Breast epithelium (tissue), 3 donors: ENCODE measurements at regions not wholly inside any gene's neighbourhood (a gene's known extent, or its start where the extent isn't known, plus 50 kb on each side); places are given as distances from the start of the nearest gene placed in this dataset.

Source experiments
- CTCF ChIP-seq, 3 donors: fragments of 450-650 bp; IDR thresholded peaks; one replicate each; pipeline ENCODE4 v1.5.1; 2016 to 2017; ENCODE audit warnings: antibody characterized with exemption in 3 of 3, mild to moderate bottlenecking in 3 of 3, moderate library complexity in 3 of 3
- POLR2AphosphoS5 ChIP-seq, 3 donors: sonication (generic); formaldehyde crosslinking; IDR thresholded peaks; one replicate each; pipeline ENCODE4 v1.6.1; 2017; ENCODE audit warnings: antibody characterized with exemption in 3 of 3

GRCh38 chr7:115634633-115635032 is 395.9 kb downstream of the TFEC start:
- no peak for TF ChIP-seq CTCF (IDR thresholded peaks at IDR 0.05)
- no peak for TF ChIP-seq POLR2AphosphoS5 (IDR thresholded peaks at IDR 0.05)
